ENCODE measurements at regions not wholly inside any gene's neighbourhood (a gene's known extent, or its start where the extent isn't known, plus 50 kb on each side); places are given as distances from the start of the nearest gene placed in this dataset.

DNA sequence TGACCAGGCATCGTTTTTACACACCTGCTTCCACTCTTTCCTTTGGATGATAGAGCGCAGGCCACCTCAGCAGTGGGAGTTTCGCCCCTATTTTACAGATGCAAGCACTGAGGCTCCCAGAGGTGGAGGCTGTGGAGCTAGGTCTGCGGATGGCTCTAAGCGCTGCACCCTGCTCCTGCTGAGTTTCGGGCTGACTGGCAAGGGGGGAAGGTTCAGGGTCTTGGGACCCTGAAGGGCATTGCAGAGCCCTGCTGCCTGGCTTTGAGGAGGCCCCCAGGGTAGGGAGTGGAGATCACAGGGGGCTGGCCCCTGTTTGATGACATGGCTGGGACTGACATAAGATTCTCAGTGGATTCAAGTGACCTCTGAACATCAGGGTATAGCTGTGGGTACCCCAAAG is 62.8 kb upstream of the NKX1-1 start:
- no peak for TF ChIP-seq CTCF (conservative IDR thresholded peaks at IDR 0.05; ENCODE audit: low read depth, low read length)
- no peak overlapping the region for H3K4me3 ChIP-seq (ENCODE audit: low read length)
- DNase-seq (ENCODE audit: low read depth), result no peak

- no peak for DNase-seq (ENCODE audit: low read depth)
- TF ChIP-seq CTCF (conservative IDR thresholded peaks at IDR 0.05; ENCODE audit: low read depth, low read length), result no peak
- no peak overlapping the region for H3K4me3 ChIP-seq (ENCODE audit: low read length)
Measured at GRCh38 chr4:1467581-1468458, 61.6 kb upstream of the NKX1-1 start.

DNA sequence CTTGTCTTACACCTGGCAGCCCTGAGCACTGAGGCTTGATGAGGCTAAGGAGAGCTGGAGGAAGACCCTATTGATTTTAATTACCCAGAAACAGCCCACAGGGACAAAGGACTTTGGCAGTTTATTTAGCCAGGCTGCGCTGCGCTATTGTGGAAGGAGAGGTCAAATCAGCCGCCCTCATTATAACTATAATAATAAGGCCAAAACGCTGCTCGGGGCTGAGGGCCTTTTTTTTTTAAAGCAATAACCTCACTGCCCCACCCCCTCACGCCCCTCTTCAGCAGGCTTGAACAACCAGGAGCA is 60.6 kb upstream of the NKX1-1 start:
- TF ChIP-seq CTCF (conservative IDR thresholded peaks at IDR 0.05; ENCODE audit: low read depth, low read length), result no peak
- no peak overlapping the region for H3K4me3 ChIP-seq (ENCODE audit: low read length)
- no peak for DNase-seq (ENCODE audit: low read depth)

- TF ChIP-seq CTCF (conservative IDR thresholded peaks at IDR 0.05; ENCODE audit: low read depth, low read length), result no peak
- no peak overlapping the region for H3K4me3 ChIP-seq (ENCODE audit: low read length)
- no peak for DNase-seq (ENCODE audit: low read depth)
Measured at GRCh38 chr4:1466034-1466862, 60.0 kb upstream of the NKX1-1 start.

DNA sequence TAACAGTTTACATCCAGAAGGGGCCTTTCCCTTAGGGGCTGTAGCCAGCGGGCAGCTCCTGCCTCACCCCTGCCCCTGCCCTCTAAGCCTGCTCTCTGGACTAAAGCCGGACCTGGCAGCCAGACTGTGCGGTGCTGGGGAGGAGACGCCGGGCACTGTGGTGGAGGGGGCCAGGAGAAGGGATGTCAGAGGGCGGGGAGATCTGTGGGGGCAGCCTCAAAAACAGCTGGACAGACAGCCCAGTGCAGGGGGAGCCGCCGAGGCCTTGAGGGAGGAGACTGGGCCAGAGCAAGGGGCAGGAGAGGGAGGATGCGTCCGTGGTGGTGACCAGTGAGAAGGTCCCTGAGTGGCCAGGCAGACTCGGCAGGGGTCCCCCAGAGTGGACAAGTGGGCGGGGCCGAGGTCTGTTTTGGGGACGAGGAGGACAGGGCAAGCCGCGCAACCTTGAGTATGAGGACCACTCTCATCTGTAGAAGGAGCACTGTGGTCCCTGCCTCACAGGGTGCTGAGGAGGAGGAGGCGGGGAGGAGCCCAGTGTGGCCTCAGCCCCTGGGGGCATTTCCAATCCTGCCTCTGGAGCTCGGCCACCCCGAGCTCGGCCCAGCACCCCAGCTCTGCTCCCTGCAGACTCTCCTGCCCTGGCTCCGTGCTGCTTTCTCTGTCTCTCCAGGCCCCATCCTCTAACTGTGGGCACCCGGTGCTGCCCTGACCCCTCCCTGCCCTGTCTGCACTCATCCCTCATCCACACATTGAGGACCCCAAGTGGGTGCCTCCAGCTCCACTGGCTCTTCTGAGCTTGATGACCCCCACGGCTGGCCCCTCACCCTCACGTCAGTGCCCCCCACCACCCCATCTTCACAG is 59.2 kb upstream of the NKX1-1 start:
- no peak for DNase-seq (ENCODE audit: low read depth)
- no peak overlapping the region for H3K4me3 ChIP-seq (ENCODE audit: low read length)
- TF ChIP-seq CTCF (conservative IDR thresholded peaks at IDR 0.05; ENCODE audit: low read depth, low read length), result no peak

- no peak overlapping the region for H3K4me3 ChIP-seq (ENCODE audit: low read length)
- DNase-seq (ENCODE audit: low read depth), result no peak
- no peak for TF ChIP-seq CTCF (conservative IDR thresholded peaks at IDR 0.05; ENCODE audit: low read depth, low read length)
Measured at GRCh38 chr4:1464581-1465171, 58.4 kb upstream of the NKX1-1 start.
